ENCODE measurements at regions not wholly inside any gene's neighbourhood (a gene's known extent, or its start where the extent isn't known, plus 50 kb on each side); places are given as distances from the start of the nearest gene placed in this dataset. TPM values are rescaled to one million over a fixed set of nuclear protein-coding genes. Genes with fewer than 3 reads are reported as not detected.
A peak's percentile ranks its signal among the peaks of the same experiment; 100 is the strongest.
"Not testable (repeated sequence)": the region's sequence is repeated elsewhere in the genome, so short reads cannot be mapped to it uniquely, and the experiment has no call there.

GRCh38 chrX:123093792-123094191 is 90.3 kb upstream of the GRIA3 start:
- Histone ChIP-seq H3K4me1 (ENCODE audit: insufficient read depth, low read length) (no peaks in the 10 kb centered on the region), H4K20me1 (ENCODE audit: insufficient read depth, low read length) (no peaks in the 10 kb centered on the region), H3K79me2 (ENCODE audit: insufficient read depth, low read length) (no peaks in the 10 kb centered on the region), H3K36me3 (ENCODE audit: insufficient read depth, low read length) (no peaks in the 10 kb centered on the region), H3K4me3 (ENCODE audit: insufficient read depth, low read length) (no peak overlapping the region), H3K27me3 (ENCODE audit: insufficient read depth, low read length) (no peaks in the 10 kb centered on the region), H3K9me3 (ENCODE audit: low read depth, low read length) (no peaks in the 10 kb centered on the region), H3K4me2 (ENCODE audit: insufficient read depth, low read length) (no peak overlapping the region), H2AFZ (ENCODE audit: low read length) (no peak overlapping the region), H3K27ac (ENCODE audit: low read depth, low read length) (no peak overlapping the region)
- no peak for DNase-seq (ENCODE audit: insufficient read length, low spot score, missing footprints)
- TF ChIP-seq, protein P1, sequence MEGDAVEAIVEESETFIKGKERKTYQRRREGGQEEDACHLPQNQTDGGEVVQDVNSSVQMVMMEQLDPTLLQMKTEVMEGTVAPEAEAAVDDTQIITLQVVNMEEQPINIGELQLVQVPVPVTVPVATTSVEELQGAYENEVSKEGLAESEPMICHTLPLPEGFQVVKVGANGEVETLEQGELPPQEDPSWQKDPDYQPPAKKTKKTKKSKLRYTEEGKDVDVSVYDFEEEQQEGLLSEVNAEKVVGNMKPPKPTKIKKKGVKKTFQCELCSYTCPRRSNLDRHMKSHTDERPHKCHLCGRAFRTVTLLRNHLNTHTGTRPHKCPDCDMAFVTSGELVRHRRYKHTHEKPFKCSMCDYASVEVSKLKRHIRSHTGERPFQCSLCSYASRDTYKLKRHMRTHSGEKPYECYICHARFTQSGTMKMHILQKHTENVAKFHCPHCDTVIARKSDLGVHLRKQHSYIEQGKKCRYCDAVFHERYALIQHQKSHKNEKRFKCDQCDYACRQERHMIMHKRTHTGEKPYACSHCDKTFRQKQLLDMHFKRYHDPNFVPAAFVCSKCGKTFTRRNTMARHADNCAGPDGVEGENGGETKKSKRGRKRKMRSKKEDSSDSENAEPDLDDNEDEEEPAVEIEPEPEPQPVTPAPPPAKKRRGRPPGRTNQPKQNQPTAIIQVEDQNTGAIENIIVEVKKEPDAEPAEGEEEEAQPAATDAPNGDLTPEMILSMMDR (IDR thresholded peaks at IDR 0.05; ENCODE audit: extremely low read depth, low read depth, low read length) = no peak

DNA sequence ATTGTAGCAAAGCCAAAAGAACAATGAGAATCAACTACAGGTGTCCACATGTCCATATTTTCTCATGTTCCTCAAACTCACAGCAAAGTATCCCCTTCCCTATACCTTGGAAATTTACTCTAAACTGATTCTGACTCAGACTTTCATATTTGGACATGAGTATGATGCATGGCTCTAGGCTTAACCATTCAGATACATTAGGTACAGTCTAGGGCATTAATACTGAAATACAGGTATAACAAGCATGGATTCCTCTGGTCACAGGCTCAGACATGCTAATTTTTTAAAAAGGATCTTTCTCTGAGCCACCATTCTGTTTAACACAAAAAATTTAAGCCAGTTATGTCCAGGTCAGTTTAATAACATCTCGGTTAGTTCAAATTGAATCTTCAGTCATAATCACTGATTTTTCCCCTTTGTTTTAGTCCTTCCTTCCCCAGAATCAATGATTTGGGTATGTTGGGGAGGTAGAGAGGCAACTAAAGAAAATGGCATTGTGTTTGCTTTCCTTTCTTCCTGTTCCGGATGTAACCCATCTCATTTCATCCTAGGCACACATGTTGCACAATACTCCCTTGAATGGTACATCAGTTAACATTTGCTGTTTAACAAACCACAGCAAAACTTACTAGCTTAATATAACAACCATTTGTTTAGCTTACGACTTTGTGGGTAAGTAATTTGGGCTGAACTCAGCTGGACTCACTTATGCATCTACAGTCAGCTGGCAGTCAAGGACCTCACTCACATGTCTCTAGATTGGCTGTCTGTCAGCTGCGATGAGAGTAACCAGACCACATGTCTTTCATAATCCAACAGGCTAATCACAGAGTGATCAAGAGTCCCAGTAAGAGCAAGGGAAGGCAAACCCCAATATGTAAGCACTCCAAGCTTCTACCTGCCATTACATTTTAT is 75.3 kb upstream of the GRIA3 start:
- Histone ChIP-seq H3K27me3 (ENCODE audit: insufficient read depth, low read length) (no peaks in the 10 kb centered on the region), H3K4me3 (ENCODE audit: insufficient read depth, low read length) (no peak overlapping the region), H4K20me1 (ENCODE audit: insufficient read depth, low read length) (no peaks in the 10 kb centered on the region), H3K36me3 (ENCODE audit: insufficient read depth, low read length) (no peaks in the 10 kb centered on the region), H3K4me1 (ENCODE audit: insufficient read depth, low read length) (no peaks in the 10 kb centered on the region), H3K9me3 (ENCODE audit: low read depth, low read length) (no peaks in the 10 kb centered on the region), H3K27ac (ENCODE audit: low read depth, low read length) (no peak overlapping the region), H3K4me2 (ENCODE audit: insufficient read depth, low read length) (no peak overlapping the region), H2AFZ (ENCODE audit: low read length) (no peak overlapping the region), H3K79me2 (ENCODE audit: insufficient read depth, low read length) (no peaks in the 10 kb centered on the region)
- no peak for DNase-seq (ENCODE audit: insufficient read length, low spot score, missing footprints)
- TF ChIP-seq, protein P1 (IDR thresholded peaks at IDR 0.05; ENCODE audit: extremely low read depth, low read depth, low read length) = no peak

- no peaks in the 10 kb centered on the region for H3K4me1 ChIP-seq (ENCODE audit: insufficient read depth, low read length)
- H3K9me3 ChIP-seq (ENCODE audit: low read depth, low read length) = no peaks in the 10 kb centered on the region
- no peaks in the 10 kb centered on the region for H3K36me3 ChIP-seq (ENCODE audit: insufficient read depth, low read length)
- H4K20me1 ChIP-seq (ENCODE audit: insufficient read depth, low read length) = no peaks in the 10 kb centered on the region
- H3K4me3 ChIP-seq (ENCODE audit: insufficient read depth, low read length) = no peak overlapping the region
- H3K27me3 ChIP-seq (ENCODE audit: insufficient read depth, low read length) = no peaks in the 10 kb centered on the region
- no peaks in the 10 kb centered on the region for H3K79me2 ChIP-seq (ENCODE audit: insufficient read depth, low read length)
- H3K27ac ChIP-seq (ENCODE audit: low read depth, low read length) = no peak overlapping the region
- peak; percentile 21 for DNase-seq (ENCODE audit: insufficient read length, low spot score, missing footprints)
- H2AFZ ChIP-seq (ENCODE audit: low read length) = no peak overlapping the region
- TF ChIP-seq, protein P1 (IDR thresholded peaks at IDR 0.05; ENCODE audit: extremely low read depth, low read depth, low read length) = no peak
- H3K4me2 ChIP-seq (ENCODE audit: insufficient read depth, low read length) = no peak overlapping the region
Observed at GRCh38 chrX:123121241-123121640, 62.8 kb upstream of the GRIA3 start.

DNA sequence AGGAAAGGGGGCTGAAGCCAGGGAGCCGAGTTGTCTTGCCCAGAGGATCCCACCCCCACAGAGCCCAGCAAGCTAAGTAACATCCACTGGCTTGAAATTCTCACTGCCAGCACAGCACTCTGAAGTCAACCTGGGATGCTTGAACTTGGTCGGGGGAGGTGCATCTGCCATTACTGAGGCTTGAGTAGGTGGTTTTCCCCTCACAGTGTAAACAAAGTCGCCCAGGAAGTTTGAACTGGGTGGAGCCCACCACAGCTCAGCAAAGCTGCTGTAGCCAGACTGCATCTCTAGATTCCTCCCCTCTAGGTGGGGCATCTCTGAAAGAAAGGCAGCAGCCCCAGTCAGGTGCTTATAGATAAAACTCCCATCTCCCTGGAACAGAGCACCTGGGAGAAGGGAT is 54.3 kb upstream of the GRIA3 start:
- not testable (repeated sequence) for H3K27me3 ChIP-seq (ENCODE audit: insufficient read depth, low read length); H2AFZ ChIP-seq (ENCODE audit: low read length); H3K4me2 ChIP-seq (ENCODE audit: insufficient read depth, low read length); H3K79me2 ChIP-seq (ENCODE audit: insufficient read depth, low read length); H3K9me3 ChIP-seq (ENCODE audit: low read depth, low read length); H3K4me1 ChIP-seq (ENCODE audit: insufficient read depth, low read length); H3K4me3 ChIP-seq (ENCODE audit: insufficient read depth, low read length); H3K36me3 ChIP-seq (ENCODE audit: insufficient read depth, low read length); DNase-seq (ENCODE audit: insufficient read length, low spot score, missing footprints); H3K27ac ChIP-seq (ENCODE audit: low read depth, low read length); H4K20me1 ChIP-seq (ENCODE audit: insufficient read depth, low read length)

Small RNA genes in the stretch of these regions (small RNA-seq; reads per million reads assigned to genes)
- gene MIR3672 (not detected), gene RF00012 (not detected)

Data from osteoblast (primary cell).